Neural cell (in vitro differentiated cells): ENCODE measurements at regions not wholly inside any gene's neighbourhood (a gene's known extent, or its start where the extent isn't known, plus 50 kb on each side); places are given as distances from the start of the nearest gene placed in this dataset.

Source experiments
- EP300 ChIP-seq: fragments of 450-650 bp; conservative IDR thresholded peaks from 2 replicates; pipeline ENCODE4 v1.6.1; 2014; ENCODE audit warnings: antibody characterized with exemption, mild to moderate bottlenecking, moderate library complexity; ENCODE audit not compliant: poor library complexity, severe bottlenecking
- EZH2 ChIP-seq: fragments of 200-600, 300-800 bp; shearing (Covaris generic), sonication (generic); IDR thresholded peaks from 2 replicates; pipeline ENCODE4 v1.6.1; 2014; ENCODE audit warnings: antibody characterized with exemption, low read length, borderline replicate concordance, mild to moderate bottlenecking; ENCODE audit not compliant: insufficient read depth, poor library complexity, severe bottlenecking
- MXI1 ChIP-seq: fragments of 450-650 bp; conservative IDR thresholded peaks from 2 replicates; pipeline ENCODE4 v1.6.1; 2014; ENCODE audit warnings: antibody characterized with exemption, mild to moderate bottlenecking; ENCODE audit not compliant: poor library complexity, severe bottlenecking
- POLR2AphosphoS5 ChIP-seq: IDR thresholded peaks from 2 replicates; pipeline ENCODE4 v1.6.1; 2012
- RAD21 ChIP-seq: fragments of 450-650 bp; conservative IDR thresholded peaks from 2 replicates; pipeline ENCODE4 v1.6.1; 2014; ENCODE audit warnings: antibody characterized with exemption, mild to moderate bottlenecking, moderate library complexity
- REST ChIP-seq: IDR thresholded peaks from 2 replicates; pipeline ENCODE4 v1.6.1; 2012; ENCODE audit warnings: borderline replicate concordance
- SMC3 ChIP-seq: fragments of 450-650 bp; conservative IDR thresholded peaks from 2 replicates; pipeline ENCODE4 v1.6.1; 2014; ENCODE audit warnings: antibody characterized with exemption, mild to moderate bottlenecking, moderate library complexity; ENCODE audit not compliant: poor library complexity
- TAF1 ChIP-seq: IDR thresholded peaks from 2 replicates; pipeline ENCODE4 v1.6.1; 2012; ENCODE audit warnings: low read depth
- TF ChIP-seq, protein P1 (sequence below): fragments of 450-650 bp; IDR thresholded peaks from 2 replicates; pipeline ENCODE4 v1.5.1; 2014; ENCODE audit warnings: antibody characterized with exemption, mild to moderate bottlenecking, moderate library complexity; ENCODE audit not compliant: poor library complexity, severe bottlenecking

GRCh38 chr7:81206667-81207360 is 288.0 kb upstream of the SEMA3C start:
- TF ChIP-seq MXI1 (no peak), TAF1 (no peak), POLR2AphosphoS5 (no peak), REST (no peak), EP300 (no peak), EZH2 (no peak), RAD21 (no peak), SMC3 (no peak)
- TF ChIP-seq, protein P1, sequence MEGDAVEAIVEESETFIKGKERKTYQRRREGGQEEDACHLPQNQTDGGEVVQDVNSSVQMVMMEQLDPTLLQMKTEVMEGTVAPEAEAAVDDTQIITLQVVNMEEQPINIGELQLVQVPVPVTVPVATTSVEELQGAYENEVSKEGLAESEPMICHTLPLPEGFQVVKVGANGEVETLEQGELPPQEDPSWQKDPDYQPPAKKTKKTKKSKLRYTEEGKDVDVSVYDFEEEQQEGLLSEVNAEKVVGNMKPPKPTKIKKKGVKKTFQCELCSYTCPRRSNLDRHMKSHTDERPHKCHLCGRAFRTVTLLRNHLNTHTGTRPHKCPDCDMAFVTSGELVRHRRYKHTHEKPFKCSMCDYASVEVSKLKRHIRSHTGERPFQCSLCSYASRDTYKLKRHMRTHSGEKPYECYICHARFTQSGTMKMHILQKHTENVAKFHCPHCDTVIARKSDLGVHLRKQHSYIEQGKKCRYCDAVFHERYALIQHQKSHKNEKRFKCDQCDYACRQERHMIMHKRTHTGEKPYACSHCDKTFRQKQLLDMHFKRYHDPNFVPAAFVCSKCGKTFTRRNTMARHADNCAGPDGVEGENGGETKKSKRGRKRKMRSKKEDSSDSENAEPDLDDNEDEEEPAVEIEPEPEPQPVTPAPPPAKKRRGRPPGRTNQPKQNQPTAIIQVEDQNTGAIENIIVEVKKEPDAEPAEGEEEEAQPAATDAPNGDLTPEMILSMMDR: no peak
